ENCODE measurements at regions not wholly inside any gene's neighbourhood (a gene's known extent, or its start where the extent isn't known, plus 50 kb on each side); places are given as distances from the start of the nearest gene placed in this dataset.

- peaks cover 3% of the 10 kb centered on the region for H3K27me3 Mint-ChIP-seq (ENCODE audit: low read depth)
- no peak overlapping the region for H3K4me3 Mint-ChIP-seq
- H3K36me3 Mint-ChIP-seq (ENCODE audit: insufficient read depth): no peaks in the 10 kb centered on the region
- no peaks in the 10 kb centered on the region for H3K4me1 Mint-ChIP-seq (ENCODE audit: low read depth)
- no peaks in the 10 kb centered on the region for H3K9me3 Mint-ChIP-seq
- ATAC-seq (no peak), DNase-seq (no peak)
These were observed 259.8 kb upstream of the TCERG1L start for GRCh38 chr10:131571346-131571745.

DNA sequence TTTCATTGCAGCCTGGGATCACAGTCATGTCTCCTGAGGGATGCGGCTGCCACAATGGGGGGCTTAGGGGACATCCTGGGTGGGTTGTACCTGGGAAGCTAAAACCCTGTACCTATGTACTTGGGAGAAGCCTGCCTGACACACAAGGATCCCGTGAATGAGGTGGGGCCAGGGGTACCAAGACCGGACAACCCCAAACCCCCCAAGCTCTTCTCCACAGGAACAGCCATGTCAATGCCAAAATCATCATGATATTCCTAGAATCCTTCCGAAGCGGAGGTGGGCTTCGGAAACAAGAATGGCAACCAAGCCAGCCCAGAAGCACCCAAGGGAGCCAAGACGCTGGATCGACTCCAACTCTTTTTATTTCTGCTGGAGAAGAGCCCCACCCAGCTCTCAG lies 260.3 kb upstream of the TCERG1L start:
- no peaks in the 10 kb centered on the region for H3K36me3 Mint-ChIP-seq (ENCODE audit: insufficient read depth)
- no peaks in the 10 kb centered on the region for H3K4me1 Mint-ChIP-seq (ENCODE audit: low read depth)
- DNase-seq (no peak), ATAC-seq (no peak)
- no peak overlapping the region for H3K4me3 Mint-ChIP-seq
- H3K9me3 Mint-ChIP-seq: no peaks in the 10 kb centered on the region
- H3K27me3 Mint-ChIP-seq (ENCODE audit: low read depth): no peaks in the 10 kb centered on the region

- no peaks in the 10 kb centered on the region for H3K27me3 Mint-ChIP-seq (ENCODE audit: low read depth)
- ATAC-seq (no peak), DNase-seq (no peak)
- no peaks in the 10 kb centered on the region for H3K9me3 Mint-ChIP-seq
- no peaks in the 10 kb centered on the region for H3K4me1 Mint-ChIP-seq (ENCODE audit: low read depth)
- H3K36me3 Mint-ChIP-seq (ENCODE audit: insufficient read depth): no peaks in the 10 kb centered on the region
- H3K4me3 Mint-ChIP-seq: no peak overlapping the region
These were observed 261.7 kb upstream of the TCERG1L start for GRCh38 chr10:131573256-131573655.

- no peaks in the 10 kb centered on the region for H3K9me3 Mint-ChIP-seq
- ATAC-seq (no peak), DNase-seq (no peak)
- no peaks in the 10 kb centered on the region for H3K4me1 Mint-ChIP-seq (ENCODE audit: low read depth)
- H3K36me3 Mint-ChIP-seq (ENCODE audit: insufficient read depth): no peaks in the 10 kb centered on the region
- no peak overlapping the region for H3K4me3 Mint-ChIP-seq
- no peaks in the 10 kb centered on the region for H3K27me3 Mint-ChIP-seq (ENCODE audit: low read depth)
These were observed 262.2 kb upstream of the TCERG1L start for GRCh38 chr10:131573707-131574106.

DNA sequence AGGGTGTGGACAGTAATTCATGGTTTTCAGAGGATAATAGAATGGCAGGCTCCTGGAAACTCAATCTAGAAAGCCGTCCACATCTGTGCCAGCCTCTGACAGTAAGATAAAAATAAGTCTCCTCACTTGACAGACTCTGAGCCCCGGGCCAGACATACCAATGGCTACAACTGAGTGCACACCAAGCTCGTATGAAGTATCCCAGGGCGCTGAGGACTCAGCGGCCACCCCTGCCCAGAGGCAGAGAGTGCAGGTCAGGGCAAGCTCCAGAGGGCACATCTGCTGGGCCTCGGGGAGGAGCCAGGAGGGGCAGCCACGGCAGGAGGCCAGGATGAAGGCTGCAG lies 262.8 kb upstream of the TCERG1L start:
- ATAC-seq: no peak
- no peak for DNase-seq
- Mint-ChIP-seq H3K36me3 (ENCODE audit: insufficient read depth) (no peaks in the 10 kb centered on the region), H3K4me3 (no peak overlapping the region), H3K27me3 (ENCODE audit: low read depth) (no peaks in the 10 kb centered on the region), H3K4me1 (ENCODE audit: low read depth) (no peaks in the 10 kb centered on the region), H3K9me3 (no peaks in the 10 kb centered on the region)

DNA sequence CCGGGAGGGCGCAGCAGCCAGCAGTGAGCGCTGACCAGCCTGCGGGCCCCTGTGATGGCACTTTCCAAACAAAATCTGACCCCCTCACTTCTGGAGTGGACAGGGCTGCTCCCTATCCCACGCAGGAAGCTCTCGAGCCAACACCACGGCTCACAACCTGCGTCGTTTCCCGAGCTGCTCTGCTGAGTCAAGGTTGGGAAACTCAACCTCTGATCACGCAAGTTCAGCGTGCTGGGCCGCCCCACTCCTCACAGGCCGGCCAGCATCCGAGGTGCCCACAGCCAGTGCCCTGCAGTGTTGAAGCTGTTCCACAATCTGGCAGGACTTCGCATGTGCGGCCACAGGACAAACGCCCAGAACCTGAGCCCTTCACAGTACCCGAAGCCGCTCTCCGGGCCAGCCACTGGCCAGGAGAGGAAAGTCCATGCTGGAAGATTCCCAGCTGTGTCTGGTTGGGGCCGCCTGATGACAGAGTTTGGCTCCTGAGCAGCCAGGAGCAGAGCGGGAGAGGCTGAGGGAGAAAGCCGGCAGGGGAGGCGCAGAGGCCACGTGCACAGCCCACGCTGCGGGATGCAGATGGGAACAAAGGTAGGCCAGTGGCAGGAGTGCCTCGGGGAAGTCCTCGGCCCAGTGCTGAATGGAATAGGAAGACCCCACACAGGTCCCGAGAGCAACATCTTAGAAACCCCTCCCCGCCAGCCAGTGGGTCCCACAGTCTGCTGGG lies 263.3 kb upstream of the TCERG1L start:
- DNase-seq (no peak), ATAC-seq (no peak)
- Mint-ChIP-seq H3K4me3 (no peak overlapping the region), H3K4me1 (ENCODE audit: low read depth) (no peaks in the 10 kb centered on the region), H3K36me3 (ENCODE audit: insufficient read depth) (no peaks in the 10 kb centered on the region), H3K27me3 (ENCODE audit: low read depth) (no peaks in the 10 kb centered on the region), H3K9me3 (no peaks in the 10 kb centered on the region)

- no peaks in the 10 kb centered on the region for H3K9me3 Mint-ChIP-seq
- H3K4me3 Mint-ChIP-seq: no peak overlapping the region
- H3K4me1 Mint-ChIP-seq (ENCODE audit: low read depth): no peaks in the 10 kb centered on the region
- no peak for DNase-seq
- ATAC-seq: no peak
- H3K36me3 Mint-ChIP-seq (ENCODE audit: insufficient read depth): no peaks in the 10 kb centered on the region
- H3K27me3 Mint-ChIP-seq (ENCODE audit: low read depth): no peaks in the 10 kb centered on the region
These were observed 264.4 kb upstream of the TCERG1L start for GRCh38 chr10:131575877-131576276.

DNA sequence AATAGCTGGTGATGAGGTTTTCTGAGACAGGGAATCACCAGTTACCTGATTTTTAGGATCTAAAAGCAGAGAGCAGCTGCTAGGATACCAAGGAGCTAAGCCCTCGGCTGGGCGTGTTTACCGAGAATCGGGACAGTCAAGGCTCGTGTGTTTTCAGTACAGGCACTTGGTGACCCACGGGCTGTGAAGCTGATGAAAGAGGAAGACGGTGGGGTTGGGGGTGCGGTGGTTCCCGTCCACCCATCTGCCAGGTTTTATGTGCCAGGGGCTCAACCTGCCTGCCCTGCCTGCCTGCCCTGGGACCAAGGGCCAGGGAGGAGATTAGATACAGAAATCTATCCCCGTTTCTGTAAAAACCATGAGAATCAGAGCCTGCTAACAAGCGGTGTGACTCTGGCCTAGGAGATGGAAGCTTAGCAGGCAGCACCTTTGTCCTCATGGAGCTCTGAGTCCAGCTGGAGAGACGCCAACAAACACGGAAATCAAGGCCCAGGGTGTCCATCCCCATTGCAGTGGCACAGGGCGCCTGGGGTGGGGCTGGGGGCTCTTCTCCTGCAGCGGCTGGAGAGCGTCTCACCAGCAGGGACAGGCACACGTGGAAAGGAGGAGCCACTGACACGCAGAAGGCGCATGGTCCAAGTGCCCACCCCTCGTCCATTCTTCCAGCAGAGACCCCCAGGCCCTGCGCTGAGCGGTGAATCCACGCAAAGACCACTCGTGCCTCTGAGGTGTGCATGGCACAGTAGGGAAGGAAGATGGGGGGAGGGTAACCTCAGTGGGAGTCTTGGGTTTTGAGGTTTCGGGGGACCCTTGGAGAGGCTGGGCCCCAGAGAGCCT lies 265.0 kb upstream of the TCERG1L start:
- no peak for DNase-seq
- Mint-ChIP-seq H3K9me3 (no peaks in the 10 kb centered on the region), H3K4me3 (no peak overlapping the region), H3K4me1 (ENCODE audit: low read depth) (no peaks in the 10 kb centered on the region), H3K36me3 (ENCODE audit: insufficient read depth) (no peaks in the 10 kb centered on the region), H3K27me3 (ENCODE audit: low read depth) (no peaks in the 10 kb centered on the region)
- ATAC-seq: no peak

GRCh38 chr10:131577178-131577555 lies 265.6 kb upstream of the TCERG1L start:
- no peak for DNase-seq
- Mint-ChIP-seq H3K27me3 (ENCODE audit: low read depth) (no peaks in the 10 kb centered on the region), H3K36me3 (ENCODE audit: insufficient read depth) (no peaks in the 10 kb centered on the region)

GRCh38 chr10:131577786-131578471 lies 266.4 kb upstream of the TCERG1L start:
- DNase-seq: no peak
- H3K4me1 Mint-ChIP-seq (ENCODE audit: low read depth): no peaks in the 10 kb centered on the region
- ATAC-seq: no peak
- H3K27me3 Mint-ChIP-seq (ENCODE audit: low read depth): no peaks in the 10 kb centered on the region
- H3K9me3 Mint-ChIP-seq: no peaks in the 10 kb centered on the region
- H3K4me3 Mint-ChIP-seq: no peak overlapping the region
- H3K36me3 Mint-ChIP-seq (ENCODE audit: insufficient read depth): no peaks in the 10 kb centered on the region

More at GRCh38 chr10:131577178-131577555, 265.6 kb upstream of the TCERG1L start:
- H3K9me3 Mint-ChIP-seq: no peaks in the 10 kb centered on the region
- no peak for ATAC-seq
- H3K4me1 Mint-ChIP-seq (ENCODE audit: low read depth): no peaks in the 10 kb centered on the region
- no peak overlapping the region for H3K4me3 Mint-ChIP-seq

GRCh38 chr10:131578472-131578970 lies 267.0 kb upstream of the TCERG1L start:
- no peak for DNase-seq
- H3K4me1 Mint-ChIP-seq (ENCODE audit: low read depth): no peaks in the 10 kb centered on the region
- no peak overlapping the region for H3K4me3 Mint-ChIP-seq
- H3K27me3 Mint-ChIP-seq (ENCODE audit: low read depth): no peaks in the 10 kb centered on the region
- no peak for ATAC-seq
- no peaks in the 10 kb centered on the region for H3K9me3 Mint-ChIP-seq
- H3K36me3 Mint-ChIP-seq (ENCODE audit: insufficient read depth): no peaks in the 10 kb centered on the region

DNA sequence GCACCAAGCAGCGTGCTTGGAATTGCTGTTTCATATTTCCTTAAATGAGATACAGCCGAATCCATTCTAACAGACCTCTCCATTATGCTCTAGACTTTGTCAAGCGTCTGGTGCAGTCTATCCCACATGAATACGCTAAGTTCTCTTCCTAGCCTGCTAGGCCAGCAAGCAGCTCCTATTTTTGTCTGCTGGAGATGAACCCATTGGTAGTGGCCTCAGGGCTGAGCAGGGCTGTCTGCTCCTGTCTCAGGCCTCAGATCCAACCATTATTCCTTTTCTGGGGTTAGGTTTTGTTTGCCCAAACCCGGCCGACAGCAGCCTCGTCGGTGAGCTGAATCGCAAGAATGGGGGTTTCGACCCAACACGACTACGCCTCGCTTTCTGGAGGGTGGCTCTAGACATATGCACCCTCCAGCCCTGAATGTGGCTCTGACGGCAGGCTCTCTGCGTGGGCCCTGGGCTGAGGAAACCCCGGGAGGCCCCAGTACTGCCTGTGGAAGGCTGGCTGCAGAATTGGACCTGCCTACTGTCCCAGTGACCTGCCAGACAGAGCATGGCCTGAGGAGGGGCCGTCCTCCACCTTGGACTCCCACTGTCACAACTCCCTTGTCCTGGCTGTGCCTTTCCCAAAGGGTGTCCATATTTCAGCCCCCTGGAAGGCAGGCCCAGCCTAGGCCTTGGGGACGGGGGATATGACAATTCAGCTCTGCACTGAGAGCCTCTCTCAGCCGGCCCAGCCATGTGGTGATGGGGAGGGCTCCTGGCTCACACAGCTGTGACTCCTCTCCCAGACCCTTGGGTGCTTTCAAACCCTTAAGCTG lies 267.9 kb upstream of the TCERG1L start:
- Mint-ChIP-seq H3K9me3 (no peaks in the 10 kb centered on the region), H3K4me1 (ENCODE audit: low read depth) (no peaks in the 10 kb centered on the region), H3K27me3 (ENCODE audit: low read depth) (no peaks in the 10 kb centered on the region), H3K4me3 (no peak overlapping the region), H3K36me3 (ENCODE audit: insufficient read depth) (no peaks in the 10 kb centered on the region)
- ATAC-seq: no peak
- DNase-seq: no peak

- H3K4me3 Mint-ChIP-seq: no peak overlapping the region
- H3K27me3 Mint-ChIP-seq (ENCODE audit: low read depth): no peaks in the 10 kb centered on the region
- no peaks in the 10 kb centered on the region for H3K4me1 Mint-ChIP-seq (ENCODE audit: low read depth)
- H3K36me3 Mint-ChIP-seq (ENCODE audit: insufficient read depth): no peaks in the 10 kb centered on the region
- no peak for DNase-seq
- H3K9me3 Mint-ChIP-seq: no peaks in the 10 kb centered on the region
- no peak for ATAC-seq
These were observed 268.6 kb upstream of the TCERG1L start for GRCh38 chr10:131580076-131580652.

- DNase-seq: no peak
- Mint-ChIP-seq H3K27me3 (ENCODE audit: low read depth) (peaks cover 2% of the 10 kb centered on the region), H3K9me3 (peaks cover 3% of the 10 kb centered on the region), H3K36me3 (ENCODE audit: insufficient read depth) (no peaks in the 10 kb centered on the region), H3K4me3 (no peak overlapping the region), H3K4me1 (ENCODE audit: low read depth) (no peaks in the 10 kb centered on the region)
- no peak for ATAC-seq
These were observed 269.2 kb upstream of the TCERG1L start for GRCh38 chr10:131580674-131581073.
